Left ventricle myocardium inferior (tissue), 1 donor: ENCODE measurements at regions not wholly inside any gene's neighbourhood (a gene's known extent, or its start where the extent isn't known, plus 50 kb on each side); places are given as distances from the start of the nearest gene placed in this dataset.

Experiments
- DNase-seq: peaks from one replicate; pipeline ENCODE4 v3.0.0-alpha.2; 2020
- H3K27ac ChIP-seq: fragments of 200-600 bp; replicated peaks from 2 replicates; pipeline ENCODE4 v1.8.0; 2021
- H3K27me3 ChIP-seq: fragments of 200-600 bp; 2 replicates; pipeline ENCODE4 v1.8.0; 2021; ENCODE audit warnings: low read depth
- H3K36me3 ChIP-seq: fragments of 200-600 bp; 2 replicates; pipeline ENCODE4 v1.8.0; 2021
- H3K4me1 ChIP-seq: fragments of 200-600 bp; 2 replicates; pipeline ENCODE4 v1.8.0; 2021
- H3K4me3 ChIP-seq: fragments of 200-600 bp; 2 replicates; pipeline ENCODE4 v1.8.0; 2021; ENCODE audit warnings: mild to moderate bottlenecking, moderate library complexity
- H3K9me3 ChIP-seq: fragments of 200-600 bp; replicated peaks from 2 replicates; pipeline ENCODE4 v1.8.0; 2021
- intact Hi-C: fragments of 100-400 bp; cut with micrococcal nuclease; formaldehyde crosslinking; loops from one replicate; pipeline ENCODE4 v1.11.0; 2022
- TF ChIP-seq, protein P1 (sequence below): fragments of 200-600 bp; IDR thresholded peaks from 2 replicates; pipeline ENCODE4 v1.8.0; 2021; ENCODE audit warnings: antibody characterized with exemption, mild to moderate bottlenecking, borderline replicate concordance
- donor health status: DM: no; HTN: yes; CAD: no; lungs with severe emphysema.

GRCh38 chr18:76771192-76771799, 51.1 kb upstream of the ZNF236 start:
- Histone ChIP-seq H3K27me3 (peaks cover 45% of the 10 kb centered on the region), H3K36me3 (no peaks in the 10 kb centered on the region), H3K4me1 (no peaks in the 10 kb centered on the region), H3K9me3 (peaks cover 27% of the 10 kb centered on the region), H3K27ac (no peak overlapping the region), H3K4me3 (no peak overlapping the region)
- TF ChIP-seq, protein P1, sequence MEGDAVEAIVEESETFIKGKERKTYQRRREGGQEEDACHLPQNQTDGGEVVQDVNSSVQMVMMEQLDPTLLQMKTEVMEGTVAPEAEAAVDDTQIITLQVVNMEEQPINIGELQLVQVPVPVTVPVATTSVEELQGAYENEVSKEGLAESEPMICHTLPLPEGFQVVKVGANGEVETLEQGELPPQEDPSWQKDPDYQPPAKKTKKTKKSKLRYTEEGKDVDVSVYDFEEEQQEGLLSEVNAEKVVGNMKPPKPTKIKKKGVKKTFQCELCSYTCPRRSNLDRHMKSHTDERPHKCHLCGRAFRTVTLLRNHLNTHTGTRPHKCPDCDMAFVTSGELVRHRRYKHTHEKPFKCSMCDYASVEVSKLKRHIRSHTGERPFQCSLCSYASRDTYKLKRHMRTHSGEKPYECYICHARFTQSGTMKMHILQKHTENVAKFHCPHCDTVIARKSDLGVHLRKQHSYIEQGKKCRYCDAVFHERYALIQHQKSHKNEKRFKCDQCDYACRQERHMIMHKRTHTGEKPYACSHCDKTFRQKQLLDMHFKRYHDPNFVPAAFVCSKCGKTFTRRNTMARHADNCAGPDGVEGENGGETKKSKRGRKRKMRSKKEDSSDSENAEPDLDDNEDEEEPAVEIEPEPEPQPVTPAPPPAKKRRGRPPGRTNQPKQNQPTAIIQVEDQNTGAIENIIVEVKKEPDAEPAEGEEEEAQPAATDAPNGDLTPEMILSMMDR = no peak
- intact Hi-C loops = no loop called here
- no peak for DNase-seq

DNA sequence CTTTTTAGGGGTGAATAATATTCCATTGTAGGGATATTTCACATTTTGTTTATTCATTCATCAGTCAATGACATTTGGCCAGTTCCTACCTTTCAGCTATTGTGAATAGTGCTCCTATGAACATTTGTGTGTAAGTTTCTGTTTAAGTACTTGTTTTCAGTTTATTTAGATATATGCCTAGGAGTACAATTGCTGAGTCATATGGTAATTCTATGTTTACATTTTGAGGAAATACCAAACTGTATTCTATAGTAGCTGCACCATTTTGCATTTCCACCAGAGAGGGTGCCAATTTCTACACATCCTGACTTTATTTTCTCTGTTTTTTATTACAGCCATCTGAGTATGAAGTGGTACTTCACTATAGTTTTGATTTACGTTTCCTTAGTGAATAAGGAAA, 54.4 kb upstream of the ZNF236 start:
- Histone ChIP-seq H3K9me3 (peaks cover 27% of the 10 kb centered on the region), H3K27ac (no peak overlapping the region), H3K4me1 (no peaks in the 10 kb centered on the region), H3K4me3 (no peak overlapping the region), H3K36me3 (no peaks in the 10 kb centered on the region), H3K27me3 (peaks cover 64% of the 10 kb centered on the region)
- intact Hi-C loops = no loop called here
- DNase-seq = no peak
- TF ChIP-seq, protein P1 = no peak

DNA sequence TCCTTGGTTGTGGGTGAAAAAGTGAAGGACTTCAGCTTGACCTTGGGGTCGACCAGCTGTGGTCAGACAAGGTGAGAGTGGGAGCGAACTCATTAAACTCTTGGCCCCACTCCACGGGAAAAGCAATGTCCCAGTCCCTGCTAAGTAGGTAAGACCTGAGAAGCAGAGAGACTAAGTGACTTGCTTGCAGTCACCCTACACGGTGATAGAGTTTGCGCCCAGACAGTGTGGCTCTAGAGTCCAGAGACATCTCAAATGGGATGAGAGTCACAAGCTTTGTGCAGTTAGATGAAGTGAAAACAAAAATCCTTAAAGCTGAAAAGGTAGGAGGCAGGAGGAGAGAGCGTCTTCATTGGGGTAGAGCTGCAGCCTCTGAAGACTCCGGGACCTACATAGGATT, 55.9 kb upstream of the ZNF236 start:
- Histone ChIP-seq H3K27me3 (peaks cover 62% of the 10 kb centered on the region), H3K4me1 (no peaks in the 10 kb centered on the region), H3K27ac (no peak overlapping the region), H3K4me3 (no peak overlapping the region), H3K36me3 (no peaks in the 10 kb centered on the region), H3K9me3 (peaks cover 27% of the 10 kb centered on the region)
- intact Hi-C loops = no loop called here
- DNase-seq = no peak
- TF ChIP-seq, protein P1 = no peak

DNA sequence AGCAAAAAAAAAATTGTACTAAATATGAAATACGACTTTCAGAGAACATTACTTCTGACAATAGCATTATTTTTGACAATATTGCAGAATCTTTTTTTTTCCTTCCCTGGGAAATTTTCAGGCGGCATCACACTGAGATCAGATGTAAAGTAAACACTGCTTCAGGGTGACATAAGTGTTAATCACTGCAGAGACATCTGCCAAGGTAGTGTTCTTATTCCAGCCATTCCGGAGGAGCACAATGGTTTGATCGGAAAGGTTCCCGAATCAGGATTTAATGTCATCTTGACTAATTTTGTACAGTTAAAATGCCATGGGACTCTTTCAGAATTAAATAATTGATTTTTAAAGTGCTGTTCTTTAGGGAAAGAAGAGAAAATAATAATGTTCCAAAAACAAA, 56.7 kb upstream of the ZNF236 start:
- Histone ChIP-seq H3K27ac (no peak overlapping the region), H3K27me3 (peaks cover 55% of the 10 kb centered on the region), H3K4me3 (no peak overlapping the region), H3K9me3 (peaks cover 26% of the 10 kb centered on the region), H3K4me1 (no peaks in the 10 kb centered on the region), H3K36me3 (no peaks in the 10 kb centered on the region)
- TF ChIP-seq, protein P1 = no peak
- intact Hi-C loops = no loop called here
- DNase-seq = no peak

DNA sequence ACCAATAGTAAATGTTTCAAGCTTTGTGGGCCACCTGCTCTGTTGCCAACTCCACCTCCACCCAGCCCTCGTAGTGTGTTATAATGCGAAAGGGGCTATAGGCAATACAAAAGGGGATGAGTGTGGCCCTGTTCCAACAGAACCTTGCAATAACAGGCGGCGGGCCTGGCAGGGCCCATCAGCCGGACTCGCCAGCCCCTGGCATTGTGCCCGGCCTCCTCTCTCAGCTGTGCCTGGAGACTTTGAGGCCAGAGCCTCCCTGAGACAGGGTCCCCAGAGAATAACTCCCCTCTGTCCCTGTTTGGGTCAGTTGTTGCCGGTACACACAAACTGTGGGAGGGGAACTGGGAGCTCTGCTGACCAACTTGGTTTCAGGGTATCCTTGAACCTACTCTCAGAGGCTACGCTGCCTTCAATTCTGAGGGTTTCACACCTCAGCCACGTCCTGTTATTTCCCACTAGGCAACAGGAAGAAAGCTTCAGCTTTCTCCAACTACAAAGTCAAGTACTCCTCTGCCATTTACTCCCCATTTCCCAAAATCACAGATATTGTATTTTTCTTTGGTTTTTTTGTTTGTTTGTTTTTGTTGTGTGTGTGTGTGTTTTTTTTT, 58.0 kb upstream of the ZNF236 start:
- DNase-seq = no peak
- no peaks in the 10 kb centered on the region for H3K4me1 ChIP-seq
- no peaks in the 10 kb centered on the region for H3K36me3 ChIP-seq
- no peak overlapping the region for H3K4me3 ChIP-seq
- intact Hi-C loops = no loop called here
- H3K27ac ChIP-seq = no peak overlapping the region
- peaks cover 22% of the 10 kb centered on the region for H3K9me3 ChIP-seq
- H3K27me3 ChIP-seq = peaks cover 49% of the 10 kb centered on the region
- TF ChIP-seq, protein P1 = no peak
